ENCODE measurements at regions not wholly inside any gene's neighbourhood (a gene's known extent, or its start where the extent isn't known, plus 50 kb on each side); places are given as distances from the start of the nearest gene placed in this dataset.

DNA sequence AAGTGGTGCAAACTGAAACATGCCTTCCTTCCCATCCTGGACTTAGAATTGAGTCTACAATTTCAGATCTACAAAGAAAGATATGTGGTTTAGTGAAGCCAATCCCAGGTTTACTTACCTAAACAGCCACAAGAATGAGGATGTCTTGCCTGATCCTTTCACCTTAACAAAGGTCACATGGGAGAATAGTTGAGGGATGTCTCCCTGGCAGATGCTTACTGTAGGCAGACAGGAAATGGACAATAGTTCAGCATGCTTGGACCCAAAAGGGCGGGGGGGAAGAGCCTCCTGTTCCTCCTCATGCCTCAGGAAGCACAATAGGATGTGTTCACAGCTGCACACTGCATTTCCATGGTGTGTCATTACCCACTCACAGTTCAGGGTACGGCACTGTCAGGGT lies 492.7 kb upstream of the USP24 start:
- TF ChIP-seq TAF1 (IDR thresholded peaks at IDR 0.05; ENCODE audit: low read depth): no peak
- TF ChIP-seq EGR1 (IDR thresholded peaks at IDR 0.05): no peak
- no peak for TF ChIP-seq RAD21 (IDR thresholded peaks at IDR 0.05; ENCODE audit: low read depth)
- TF ChIP-seq ZBTB7A (IDR thresholded peaks at IDR 0.05; ENCODE audit: low read depth): no peak
- no peak for TF ChIP-seq TCF12 (IDR thresholded peaks at IDR 0.05; ENCODE audit: low read depth)
- no peak for TF ChIP-seq FOXM1 (IDR thresholded peaks at IDR 0.05; ENCODE audit: borderline replicate concordance, low read depth)
- no peak for TF ChIP-seq TEAD4 (IDR thresholded peaks at IDR 0.05)
- TF ChIP-seq, protein P1, sequence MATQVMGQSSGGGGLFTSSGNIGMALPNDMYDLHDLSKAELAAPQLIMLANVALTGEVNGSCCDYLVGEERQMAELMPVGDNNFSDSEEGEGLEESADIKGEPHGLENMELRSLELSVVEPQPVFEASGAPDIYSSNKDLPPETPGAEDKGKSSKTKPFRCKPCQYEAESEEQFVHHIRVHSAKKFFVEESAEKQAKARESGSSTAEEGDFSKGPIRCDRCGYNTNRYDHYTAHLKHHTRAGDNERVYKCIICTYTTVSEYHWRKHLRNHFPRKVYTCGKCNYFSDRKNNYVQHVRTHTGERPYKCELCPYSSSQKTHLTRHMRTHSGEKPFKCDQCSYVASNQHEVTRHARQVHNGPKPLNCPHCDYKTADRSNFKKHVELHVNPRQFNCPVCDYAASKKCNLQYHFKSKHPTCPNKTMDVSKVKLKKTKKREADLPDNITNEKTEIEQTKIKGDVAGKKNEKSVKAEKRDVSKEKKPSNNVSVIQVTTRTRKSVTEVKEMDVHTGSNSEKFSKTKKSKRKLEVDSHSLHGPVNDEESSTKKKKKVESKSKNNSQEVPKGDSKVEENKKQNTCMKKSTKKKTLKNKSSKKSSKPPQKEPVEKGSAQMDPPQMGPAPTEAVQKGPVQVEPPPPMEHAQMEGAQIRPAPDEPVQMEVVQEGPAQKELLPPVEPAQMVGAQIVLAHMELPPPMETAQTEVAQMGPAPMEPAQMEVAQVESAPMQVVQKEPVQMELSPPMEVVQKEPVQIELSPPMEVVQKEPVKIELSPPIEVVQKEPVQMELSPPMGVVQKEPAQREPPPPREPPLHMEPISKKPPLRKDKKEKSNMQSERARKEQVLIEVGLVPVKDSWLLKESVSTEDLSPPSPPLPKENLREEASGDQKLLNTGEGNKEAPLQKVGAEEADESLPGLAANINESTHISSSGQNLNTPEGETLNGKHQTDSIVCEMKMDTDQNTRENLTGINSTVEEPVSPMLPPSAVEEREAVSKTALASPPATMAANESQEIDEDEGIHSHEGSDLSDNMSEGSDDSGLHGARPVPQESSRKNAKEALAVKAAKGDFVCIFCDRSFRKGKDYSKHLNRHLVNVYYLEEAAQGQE (IDR thresholded peaks at IDR 0.05; ENCODE audit: low read depth): no peak
- TF ChIP-seq CREB1 (IDR thresholded peaks at IDR 0.05; ENCODE audit: low read depth): no peak
- TF ChIP-seq EP300 (IDR thresholded peaks at IDR 0.05; ENCODE audit: borderline replicate concordance): no peak
- TF ChIP-seq MAX (IDR thresholded peaks at IDR 0.05): no peak
- TF ChIP-seq NFIC (IDR thresholded peaks at IDR 0.05): no peak
- TF ChIP-seq USF1 (IDR thresholded peaks at IDR 0.05): no peak
- TF ChIP-seq YY1 (IDR thresholded peaks at IDR 0.05; ENCODE audit: low read depth): no peak
- no peak for TF ChIP-seq CEBPB (IDR thresholded peaks at IDR 0.05)

GRCh38 chr1:55707196-55707595 lies 492.0 kb upstream of the USP24 start:
- no peak for TF ChIP-seq USF1 (IDR thresholded peaks at IDR 0.05)
- TF ChIP-seq, protein P1 (IDR thresholded peaks at IDR 0.05; ENCODE audit: low read depth): no peak

GRCh38 chr1:55706397-55706796 lies 491.2 kb upstream of the USP24 start:
- TF ChIP-seq ZBTB7A (IDR thresholded peaks at IDR 0.05; ENCODE audit: low read depth): no peak
- TF ChIP-seq EGR1 (IDR thresholded peaks at IDR 0.05): no peak
- no peak for TF ChIP-seq TEAD4 (IDR thresholded peaks at IDR 0.05)
- TF ChIP-seq CEBPB (IDR thresholded peaks at IDR 0.05): no peak
- no peak for TF ChIP-seq CREB1 (IDR thresholded peaks at IDR 0.05; ENCODE audit: low read depth)
- no peak for TF ChIP-seq FOXM1 (IDR thresholded peaks at IDR 0.05; ENCODE audit: borderline replicate concordance, low read depth)
- TF ChIP-seq RAD21 (IDR thresholded peaks at IDR 0.05; ENCODE audit: low read depth): no peak
- no peak for TF ChIP-seq TAF1 (IDR thresholded peaks at IDR 0.05; ENCODE audit: low read depth)

DNA sequence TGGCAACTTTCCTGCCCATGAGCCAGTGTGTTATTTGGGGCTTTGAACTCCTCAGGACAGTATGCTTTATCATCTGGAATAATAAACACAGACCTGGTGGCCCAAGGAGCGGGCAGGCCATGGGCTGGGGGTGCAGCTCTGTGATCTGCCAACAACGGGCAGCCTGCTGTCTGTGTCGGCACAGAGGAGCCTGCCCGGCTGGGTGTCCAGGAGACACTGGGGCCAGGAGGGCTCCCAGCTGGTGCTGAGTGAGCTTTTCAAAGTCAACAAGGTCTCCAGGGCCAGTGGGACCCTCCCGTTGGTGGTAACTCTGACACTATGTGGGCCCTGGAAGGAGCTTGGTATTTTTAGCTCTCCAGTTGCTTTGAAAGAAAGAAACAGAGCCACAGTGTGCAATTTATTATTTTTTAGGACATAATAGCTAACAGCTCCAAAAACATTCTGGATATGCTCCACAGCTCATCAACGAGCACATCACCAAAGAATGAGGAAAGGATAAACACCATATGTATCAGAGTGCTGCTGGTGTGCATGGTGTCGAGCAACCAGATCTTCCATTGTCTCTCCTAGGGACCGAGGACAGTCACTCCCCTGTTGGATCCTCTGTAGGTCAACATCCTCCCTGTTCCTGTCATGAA lies 488.7 kb upstream of the USP24 start:
- TF ChIP-seq MAX (IDR thresholded peaks at IDR 0.05) (no peak), USF1 (IDR thresholded peaks at IDR 0.05) (no peak), ZBTB7A (IDR thresholded peaks at IDR 0.05; ENCODE audit: low read depth) (no peak), RAD21 (IDR thresholded peaks at IDR 0.05; ENCODE audit: low read depth) (no peak), NFIC (IDR thresholded peaks at IDR 0.05) (no peak), TCF12 (IDR thresholded peaks at IDR 0.05; ENCODE audit: low read depth) (no peak), YY1 (IDR thresholded peaks at IDR 0.05; ENCODE audit: low read depth) (no peak), CEBPB (IDR thresholded peaks at IDR 0.05) (no peak), EP300 (IDR thresholded peaks at IDR 0.05; ENCODE audit: borderline replicate concordance) (no peak), FOXM1 (IDR thresholded peaks at IDR 0.05; ENCODE audit: borderline replicate concordance, low read depth) (no peak), CREB1 (IDR thresholded peaks at IDR 0.05; ENCODE audit: low read depth) (no peak), TAF1 (IDR thresholded peaks at IDR 0.05; ENCODE audit: low read depth) (no peak), EGR1 (IDR thresholded peaks at IDR 0.05) (no peak)

DNA sequence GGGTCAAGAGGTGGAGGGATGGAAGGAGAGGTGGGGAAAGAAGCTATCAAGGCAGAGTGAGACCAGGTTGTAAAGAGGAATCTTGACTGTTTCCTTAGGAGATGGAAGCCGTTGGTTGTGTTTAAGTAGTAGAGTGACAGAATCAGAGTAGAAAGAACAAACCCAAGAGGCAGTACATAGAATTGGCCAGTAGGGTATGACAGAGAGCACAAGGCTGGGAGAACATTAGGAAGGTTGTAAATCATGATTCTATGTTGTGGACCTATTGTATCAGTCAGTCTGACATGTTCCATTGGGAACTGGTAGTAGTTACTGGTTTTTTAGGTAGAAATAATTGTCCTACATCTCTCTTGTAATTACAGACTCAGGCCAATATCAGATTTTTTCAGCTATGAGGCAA lies 486.9 kb upstream of the USP24 start:
- TF ChIP-seq RAD21 (IDR thresholded peaks at IDR 0.05; ENCODE audit: low read depth) (peak; percentile 64), CREB1 (IDR thresholded peaks at IDR 0.05; ENCODE audit: low read depth) (no peak)
